ENCODE measurements at regions not wholly inside any gene's neighbourhood (a gene's known extent, or its start where the extent isn't known, plus 50 kb on each side); places are given as distances from the start of the nearest gene placed in this dataset.

DNA sequence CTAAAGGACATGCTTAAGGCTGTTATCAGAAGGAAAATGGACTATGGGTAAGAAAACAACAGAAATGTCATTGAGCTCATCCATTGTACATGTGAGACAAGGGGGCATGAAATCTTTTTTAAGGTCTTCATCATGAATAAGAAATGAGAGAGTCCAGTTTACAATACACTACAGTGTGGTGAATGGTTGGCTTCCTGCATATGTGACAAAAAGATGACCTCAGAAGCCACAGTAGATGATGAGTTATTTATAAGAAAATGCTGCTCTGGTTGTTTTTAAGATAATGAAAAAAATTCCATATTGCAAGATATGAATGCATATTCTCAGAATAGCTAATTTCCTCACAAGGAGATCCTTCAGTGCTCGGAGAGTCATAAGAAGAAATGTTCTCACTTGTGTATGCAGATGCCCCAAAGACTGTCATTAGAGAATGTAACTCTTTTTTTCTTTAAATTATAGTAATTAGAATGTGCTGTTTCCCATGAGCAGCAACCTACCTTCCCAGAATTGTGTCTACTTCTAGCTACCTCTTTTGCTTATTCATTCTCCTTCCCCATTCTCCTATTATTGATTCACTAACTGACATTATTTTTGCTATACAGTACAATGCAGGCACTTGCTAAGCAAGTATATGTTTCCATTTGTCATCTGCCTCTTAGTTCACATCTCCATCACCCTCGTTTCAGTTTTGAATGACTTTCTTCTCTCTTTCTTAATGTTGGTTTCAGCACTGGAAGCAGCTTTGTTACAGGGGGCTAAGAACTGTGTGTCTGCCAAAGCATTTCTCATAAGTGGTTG, 152.0 kb upstream of the PEX5L start:
- no peak for DNase-seq

DNA sequence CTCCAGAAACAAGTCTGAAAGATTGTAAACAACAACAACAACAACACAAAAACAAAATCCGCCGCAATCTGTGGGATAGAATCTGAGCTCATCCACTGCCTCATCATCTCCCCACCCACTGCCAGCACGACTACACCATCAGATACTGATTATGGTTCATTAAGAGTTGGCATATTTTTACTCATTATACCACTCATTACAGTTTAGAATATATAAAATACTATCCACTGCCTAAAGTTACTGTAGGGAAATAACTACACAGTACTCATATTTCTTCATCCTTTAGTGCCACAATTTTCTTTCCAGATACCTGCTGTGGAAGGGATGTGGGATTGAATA, 152.5 kb upstream of the PEX5L start:
- DNase-seq: no peak

DNA sequence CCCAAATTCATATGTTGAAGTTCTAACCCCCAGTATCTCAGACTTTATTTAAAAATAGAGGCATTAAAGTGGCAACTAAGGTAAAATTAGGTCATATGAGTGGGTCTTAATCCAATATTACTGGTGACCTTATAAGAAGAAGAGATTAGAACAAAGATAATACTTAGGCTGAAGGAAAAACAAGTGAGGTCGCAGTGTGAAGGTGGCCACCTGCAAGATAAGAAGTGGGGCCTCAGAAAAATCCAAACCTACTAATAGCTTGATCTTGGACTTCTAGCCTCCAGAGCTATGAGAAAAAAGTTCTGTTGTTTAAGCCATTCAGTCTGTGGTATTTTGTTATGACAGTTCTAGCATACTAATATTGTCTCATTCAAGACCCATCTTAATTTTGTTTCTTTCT, 159.9 kb upstream of the PEX5L start:
- DNase-seq: no peak

DNA sequence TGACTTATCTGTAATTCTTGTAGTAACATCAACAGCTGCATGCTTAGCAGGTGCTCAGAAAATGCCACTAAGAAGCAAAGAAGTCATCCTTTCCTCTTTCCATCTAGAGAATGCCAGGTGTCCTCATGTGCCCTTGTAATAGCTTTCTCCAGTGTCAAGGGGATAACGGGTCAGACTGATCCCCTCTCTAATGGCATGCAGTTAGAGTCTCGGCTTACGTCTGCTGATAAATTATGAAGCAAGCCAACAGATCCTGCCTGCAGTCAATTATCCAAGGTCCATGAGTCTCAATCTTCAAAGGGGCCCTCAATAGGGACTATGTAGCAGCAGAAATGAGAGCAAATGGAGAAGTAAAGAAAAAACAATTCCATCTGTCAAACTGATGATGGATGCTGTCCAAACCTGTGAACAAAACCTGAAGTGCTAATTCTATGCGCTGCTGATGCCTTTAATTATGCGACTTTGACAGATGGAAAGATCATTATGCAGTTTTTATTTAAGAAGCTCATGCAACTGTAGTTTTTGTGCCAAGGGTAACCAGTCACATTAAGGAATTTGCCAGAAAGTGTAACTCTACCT, 162.8 kb upstream of the PEX5L start:
- no peak for DNase-seq

DNA sequence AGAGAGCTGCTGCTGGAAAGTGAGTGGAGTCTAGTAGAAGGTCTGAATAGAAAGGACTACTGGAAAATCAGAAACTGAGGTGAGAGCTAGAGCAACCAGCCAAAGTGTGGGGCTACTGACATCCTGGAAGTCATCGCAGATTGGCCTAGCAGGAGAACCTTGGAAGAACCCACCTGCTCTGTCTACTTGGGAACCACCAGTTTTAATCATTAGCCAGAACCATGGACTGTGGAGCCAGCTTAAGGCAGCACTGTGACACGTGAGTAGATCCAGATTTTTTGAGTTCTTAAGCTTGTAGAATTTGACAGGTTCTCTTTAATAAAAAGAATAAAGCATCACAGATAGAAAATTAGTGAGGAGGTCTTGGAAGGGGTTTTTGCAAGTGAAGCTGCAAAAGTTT, 179.1 kb upstream of the PEX5L start:
- DNase-seq: no peak

DNA sequence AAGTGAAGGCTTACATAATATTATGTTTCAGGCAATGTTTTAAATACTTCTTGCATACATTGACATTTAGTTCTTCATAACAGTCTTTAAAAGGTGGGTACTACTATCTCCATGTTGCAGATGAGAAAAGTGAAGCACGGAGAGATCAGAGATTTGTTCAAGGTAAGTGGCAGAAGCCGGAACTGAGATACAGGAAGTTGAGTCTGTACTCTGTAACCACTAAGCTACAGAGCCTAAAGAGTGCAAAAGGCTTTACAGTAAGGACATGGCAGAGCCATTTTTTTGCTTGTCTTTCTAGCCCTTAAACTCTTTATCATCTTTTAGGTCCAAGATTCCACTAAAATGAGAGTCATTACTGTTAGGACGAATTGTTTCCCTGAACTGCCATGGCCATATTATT, 186.5 kb upstream of the PEX5L start:
- DNase-seq: no peak

DNA sequence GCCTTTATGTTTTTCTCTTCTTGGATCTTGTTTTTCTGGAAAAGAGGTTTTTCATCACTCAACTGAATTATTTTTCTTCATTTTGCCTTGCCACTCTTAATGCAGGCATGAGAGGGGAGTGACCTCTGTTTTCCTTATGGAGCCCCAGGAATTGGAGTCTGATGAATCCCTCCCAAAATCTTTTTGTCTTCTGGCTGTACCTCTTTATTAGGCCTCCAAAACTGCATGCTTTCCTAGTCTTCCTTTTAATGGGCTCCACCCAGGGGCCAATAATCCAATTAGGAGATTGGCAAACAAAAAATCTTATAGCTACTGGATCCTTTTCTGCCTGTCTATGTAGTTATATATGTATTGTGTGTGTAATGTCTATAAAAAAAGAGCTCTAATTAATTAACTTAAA, 192.4 kb upstream of the PEX5L start:
- DNase-seq: no peak

DNA sequence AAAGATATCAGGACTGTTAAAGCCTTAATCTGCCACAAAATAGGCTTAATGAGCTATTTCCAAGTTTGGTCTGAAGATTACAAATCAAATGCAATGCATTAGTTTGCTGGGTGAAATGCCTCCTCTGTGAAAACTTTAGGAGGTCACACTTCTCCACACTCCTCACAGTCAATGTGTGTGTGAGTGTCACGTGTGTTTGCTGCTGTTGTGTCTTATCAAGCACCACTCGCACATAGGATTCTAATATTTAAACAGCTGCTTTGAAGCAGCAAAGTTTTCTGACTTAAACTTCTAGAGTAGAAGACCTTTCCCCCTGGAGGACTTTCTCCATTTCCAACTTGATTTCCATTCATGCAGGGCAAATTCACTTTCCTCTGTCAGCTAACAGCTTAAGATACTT, 203.2 kb upstream of the PEX5L start:
- DNase-seq: no peak

DNA sequence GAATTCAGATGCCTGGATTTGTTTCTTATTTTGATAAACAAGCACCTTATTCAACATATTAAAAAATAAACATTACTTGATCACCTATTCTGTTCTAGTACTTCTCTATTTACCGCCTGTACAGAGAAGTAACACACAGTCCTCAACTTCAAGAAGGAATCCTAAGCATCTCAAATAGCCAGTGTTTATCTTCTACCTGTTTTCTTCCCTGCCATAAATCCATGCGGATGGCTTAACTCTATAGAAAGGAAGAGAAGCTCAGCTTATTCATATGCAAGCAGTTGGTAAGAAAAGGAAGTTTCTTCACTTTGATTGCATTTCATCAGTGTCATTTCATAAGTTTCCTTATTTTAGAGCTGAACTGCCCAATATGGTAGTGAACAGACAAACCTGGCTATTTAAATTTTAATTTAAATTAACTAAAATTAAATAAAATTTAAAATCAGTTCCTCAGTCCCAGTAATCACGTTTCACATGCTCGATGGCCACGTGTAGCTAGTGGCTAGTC, 210.0 kb upstream of the PEX5L start:
- no peak for DNase-seq

DNA sequence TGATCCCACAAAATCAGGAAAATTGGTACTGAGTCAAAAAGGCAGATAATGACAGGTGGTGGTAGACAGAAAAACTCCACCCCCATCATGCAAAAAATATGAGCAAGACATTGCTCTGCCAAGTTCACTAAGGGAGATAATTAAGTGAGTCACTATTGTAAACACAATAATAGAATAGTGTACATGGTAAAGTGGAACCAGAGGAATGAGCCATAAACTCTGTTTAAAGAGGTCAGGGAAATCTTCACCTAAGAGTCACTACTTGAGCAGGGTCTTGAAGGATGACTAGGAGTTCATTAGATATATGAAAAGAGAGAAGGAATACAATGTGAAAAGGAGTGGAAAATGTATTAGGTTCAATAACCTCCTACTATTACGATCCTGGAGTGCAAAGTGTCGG, 213.4 kb upstream of the PEX5L start:
- DNase-seq: no peak

DNA sequence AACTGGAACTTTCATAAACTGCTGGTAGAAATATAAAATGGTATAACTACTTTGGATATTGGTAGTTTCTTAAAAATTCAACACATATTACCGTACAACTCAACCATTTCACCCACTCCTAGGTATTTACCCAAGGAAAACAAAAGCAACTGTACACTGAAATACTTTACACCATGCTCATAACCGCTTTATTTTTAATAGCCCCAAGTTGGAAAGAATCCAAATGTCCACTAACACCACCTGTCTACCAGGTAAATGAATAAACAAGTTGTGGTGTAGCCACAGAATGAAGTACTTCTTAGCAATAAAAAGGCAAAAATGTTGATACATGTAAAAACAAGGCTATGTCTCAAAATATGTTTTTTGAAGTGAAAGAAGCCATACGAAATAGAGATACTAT, 215.9 kb upstream of the PEX5L start:
- peak; percentile 73 for DNase-seq

DNA sequence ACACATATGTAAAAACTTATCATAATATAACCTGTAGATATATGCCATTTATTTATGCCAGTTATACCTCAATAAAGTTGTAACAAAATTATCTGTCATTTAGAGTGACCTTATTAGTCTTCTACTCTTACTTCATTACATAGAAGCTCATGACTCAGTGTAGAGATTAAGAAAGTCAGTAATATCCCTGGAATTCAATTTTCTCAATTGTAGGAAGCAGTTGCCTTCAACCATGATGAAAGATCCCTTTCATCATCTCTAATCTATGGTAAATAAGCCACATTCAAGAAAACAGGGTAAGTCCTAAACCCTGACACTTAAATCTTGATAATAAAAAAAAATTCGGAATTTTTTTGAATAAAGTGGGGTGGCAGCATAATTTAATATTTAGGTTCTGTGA, 216.5 kb upstream of the PEX5L start:
- DNase-seq: no peak

DNA sequence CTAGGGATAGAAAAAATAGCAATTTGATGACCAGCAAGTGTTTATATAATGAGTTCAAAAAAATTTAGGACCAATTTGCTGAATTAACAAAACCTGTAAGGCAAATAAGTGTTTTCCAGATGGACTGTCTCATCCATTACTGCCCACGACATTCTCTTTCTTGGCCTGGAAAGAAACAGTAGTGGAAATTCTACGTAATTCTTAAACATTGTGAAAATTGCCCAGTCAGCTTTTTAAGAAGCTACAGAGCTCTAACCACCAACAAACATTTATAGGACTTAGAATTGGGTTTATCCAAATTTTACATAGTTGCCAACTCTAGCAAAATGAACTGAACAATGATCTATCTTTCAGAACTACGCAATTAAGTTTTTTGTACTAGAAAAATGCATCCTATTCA, 227.7 kb upstream of the PEX5L start:
- DNase-seq: no peak

DNA sequence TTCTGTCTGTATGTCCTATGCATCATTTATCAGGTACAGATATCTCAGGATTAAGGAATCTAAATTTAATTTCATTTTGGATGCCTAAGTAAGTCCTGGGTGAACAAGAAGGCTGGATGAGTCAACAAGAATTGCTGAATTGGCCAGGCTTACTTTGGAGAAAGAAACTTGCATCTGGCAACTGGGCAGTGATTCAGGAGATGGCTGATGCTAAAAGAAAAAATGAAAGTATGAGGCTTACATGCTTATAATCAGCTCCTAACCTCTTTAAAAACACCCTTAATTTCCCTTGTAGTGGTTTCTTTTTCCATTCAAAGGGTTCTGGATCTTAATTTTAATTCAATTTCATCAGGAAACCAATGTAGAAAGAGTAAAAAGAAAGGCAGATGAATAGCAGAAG, 228.8 kb upstream of the PEX5L start:
- DNase-seq: no peak

DNA sequence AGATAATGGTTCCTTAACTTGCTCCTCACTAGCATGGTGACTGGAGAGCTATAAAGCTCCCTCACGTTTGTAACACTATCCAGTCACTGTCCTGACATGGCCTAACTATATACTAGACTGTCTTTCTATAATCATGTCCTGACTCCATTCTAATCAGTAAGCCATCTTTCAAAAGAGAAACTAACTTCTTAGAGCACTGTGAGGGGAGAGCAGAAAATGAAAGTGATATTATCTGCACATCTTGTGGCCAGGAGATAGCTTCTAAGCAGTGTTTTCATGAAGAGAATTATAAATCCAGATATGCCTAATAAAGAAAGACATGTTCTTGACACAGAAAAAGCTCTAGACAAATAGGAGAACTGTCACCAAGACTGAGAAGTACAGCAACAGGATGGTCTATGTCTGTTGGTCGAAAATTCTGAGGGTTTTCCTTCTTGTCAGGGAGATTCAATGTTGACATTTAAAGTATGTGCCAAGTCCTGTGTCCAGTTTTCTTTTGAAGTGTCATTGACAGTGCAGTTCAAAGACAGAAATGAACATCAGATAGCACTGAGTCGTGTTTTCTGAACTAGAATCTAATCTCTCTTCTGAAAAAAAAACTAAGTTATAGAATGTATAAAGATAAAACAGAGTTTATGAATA, 230.6 kb upstream of the PEX5L start:
- DNase-seq: no peak

DNA sequence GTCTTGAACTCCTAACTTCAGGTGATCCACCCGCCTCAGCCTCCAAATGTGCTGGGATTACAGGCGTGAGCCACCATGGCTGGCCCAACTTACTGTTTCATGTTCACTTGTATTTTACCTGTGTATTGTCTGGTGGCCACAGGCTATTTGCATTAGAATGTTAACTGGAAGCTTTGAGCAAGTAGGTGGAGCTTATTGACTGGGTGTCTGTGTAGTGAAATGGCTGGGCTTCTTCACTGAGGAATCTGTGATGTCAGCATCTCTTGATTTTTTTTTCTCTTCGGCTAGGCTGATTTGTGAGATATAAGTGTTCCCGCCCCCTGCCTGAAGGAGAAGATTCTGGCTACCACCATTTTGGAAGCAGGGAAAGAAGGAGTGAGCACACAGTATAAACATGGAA, 237.8 kb upstream of the PEX5L start:
- DNase-seq: no peak

DNA sequence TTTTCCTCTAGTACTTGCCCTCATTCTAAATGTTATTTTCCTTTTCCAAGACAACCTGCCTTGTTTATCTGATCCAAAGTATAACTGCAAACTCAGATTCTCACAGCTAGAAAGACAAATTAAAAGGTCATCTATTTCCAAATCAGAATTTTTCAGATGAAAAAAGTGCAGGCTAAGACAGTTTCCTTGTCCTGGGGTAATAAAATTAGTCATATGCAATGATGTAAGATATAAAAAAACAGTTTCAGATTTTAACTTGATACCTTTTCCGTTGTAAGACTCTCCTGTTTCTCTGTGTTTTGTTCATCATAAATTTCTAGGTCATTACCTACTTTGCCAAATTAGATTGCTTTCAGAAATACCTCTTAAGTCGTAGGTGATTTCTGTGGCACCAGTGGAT, 238.4 kb upstream of the PEX5L start:
- no peak for DNase-seq

DNA sequence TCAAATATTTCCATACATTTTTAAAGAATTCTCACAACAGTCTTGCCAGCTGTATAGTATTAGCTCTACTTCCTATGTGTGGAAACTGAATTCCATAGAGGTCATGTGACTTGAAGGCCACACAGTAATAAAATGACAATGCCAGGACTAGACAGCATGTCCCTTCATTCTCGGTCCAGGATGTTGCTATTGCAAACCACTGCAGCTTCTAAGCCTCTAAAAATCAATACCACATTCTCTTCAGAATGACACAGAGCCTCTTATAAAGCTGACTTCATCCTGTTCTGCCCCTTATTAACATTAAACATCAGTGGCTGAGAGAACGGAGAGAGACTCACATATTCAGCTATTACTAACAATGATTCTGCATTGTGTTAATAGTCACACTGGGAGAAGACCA, 240.3 kb upstream of the PEX5L start:
- peak; percentile 27 for DNase-seq

DNA sequence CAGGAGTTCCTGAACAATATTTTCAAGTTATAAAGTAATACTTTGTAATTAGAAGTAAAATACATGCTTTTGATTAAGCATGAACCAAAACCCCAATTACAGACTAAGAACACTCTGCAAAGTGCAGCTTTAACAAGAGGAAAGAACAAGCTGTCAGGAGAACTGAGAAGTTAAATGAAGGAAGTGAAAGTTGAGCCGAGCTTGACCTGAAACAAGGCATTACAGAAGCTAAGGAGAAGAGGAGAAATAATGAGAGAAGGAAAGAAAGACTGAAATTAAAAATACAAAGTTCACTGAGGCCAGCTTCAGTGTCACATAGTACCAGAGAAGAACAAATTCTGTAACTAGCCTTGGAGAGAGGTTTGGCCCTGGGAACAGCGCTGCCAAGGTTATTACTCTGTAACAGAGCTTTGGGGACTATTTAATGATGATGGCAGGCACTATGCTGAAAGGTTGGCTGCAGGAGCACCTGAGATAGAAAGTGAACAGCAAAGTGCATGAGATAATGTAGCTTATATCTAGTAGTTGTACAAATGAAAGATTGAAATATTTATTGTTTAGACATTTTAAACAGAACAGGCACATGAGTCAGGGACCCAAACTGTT, 241.9 kb upstream of the PEX5L start:
- DNase-seq: no peak

DNA sequence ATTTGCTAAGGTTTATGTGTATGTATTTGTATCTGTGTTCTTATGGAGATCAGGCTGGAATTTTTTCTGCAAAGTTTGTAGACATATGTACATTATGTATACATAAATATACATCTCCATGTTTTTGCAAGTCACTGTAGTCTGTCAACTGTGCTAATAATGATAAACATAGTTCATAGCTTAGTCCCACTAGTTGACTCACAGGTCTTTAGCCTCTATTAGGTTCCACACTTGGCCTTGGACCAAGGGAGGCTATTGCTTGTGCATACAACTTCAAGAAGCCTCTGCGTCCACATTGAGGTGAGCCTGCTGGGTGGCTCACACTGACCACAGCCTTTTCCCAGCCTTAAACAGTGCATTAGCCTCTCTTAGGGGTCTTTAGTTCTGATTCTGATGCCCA, 243.8 kb upstream of the PEX5L start:
- no peak for DNase-seq

DNA sequence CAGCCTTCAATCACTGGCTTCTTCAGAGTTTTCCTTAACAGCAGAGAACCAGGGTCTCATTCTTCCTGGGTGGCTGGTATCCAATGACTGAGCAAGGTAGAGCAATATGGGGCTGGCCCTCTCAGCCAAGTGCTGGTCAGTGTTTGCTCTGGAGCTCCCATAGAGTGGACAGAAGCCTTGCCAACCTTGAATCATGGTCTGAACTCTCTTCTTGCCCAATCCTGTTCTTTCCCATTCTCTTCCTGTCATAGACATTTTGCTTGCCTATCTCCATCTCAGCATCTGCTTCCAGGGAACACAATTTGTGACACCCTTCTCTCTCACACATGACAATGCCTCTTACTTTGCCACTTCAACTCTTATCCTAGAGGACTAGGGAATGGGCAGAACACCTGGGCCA, 245.6 kb upstream of the PEX5L start:
- no peak for DNase-seq

DNA sequence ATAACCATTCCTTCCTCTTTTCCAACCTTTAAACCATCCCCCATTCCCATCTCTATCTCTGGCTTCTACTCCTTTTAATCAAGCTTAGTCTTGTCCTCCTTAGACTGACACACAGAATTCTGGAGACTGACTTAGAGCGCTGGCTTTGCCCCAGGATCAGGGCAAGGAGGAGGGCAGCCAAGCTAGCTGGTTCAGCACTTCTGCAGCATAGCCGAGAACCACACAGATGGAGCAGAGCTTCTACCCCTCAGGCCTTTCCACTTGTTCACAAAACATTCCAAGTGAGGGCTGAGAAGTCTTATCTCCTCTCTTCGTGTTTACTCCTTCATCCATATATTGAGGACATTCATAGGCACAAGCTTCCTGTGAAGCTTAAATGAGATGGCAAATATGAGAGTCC, 246.5 kb upstream of the PEX5L start:
- no peak for DNase-seq

DNA sequence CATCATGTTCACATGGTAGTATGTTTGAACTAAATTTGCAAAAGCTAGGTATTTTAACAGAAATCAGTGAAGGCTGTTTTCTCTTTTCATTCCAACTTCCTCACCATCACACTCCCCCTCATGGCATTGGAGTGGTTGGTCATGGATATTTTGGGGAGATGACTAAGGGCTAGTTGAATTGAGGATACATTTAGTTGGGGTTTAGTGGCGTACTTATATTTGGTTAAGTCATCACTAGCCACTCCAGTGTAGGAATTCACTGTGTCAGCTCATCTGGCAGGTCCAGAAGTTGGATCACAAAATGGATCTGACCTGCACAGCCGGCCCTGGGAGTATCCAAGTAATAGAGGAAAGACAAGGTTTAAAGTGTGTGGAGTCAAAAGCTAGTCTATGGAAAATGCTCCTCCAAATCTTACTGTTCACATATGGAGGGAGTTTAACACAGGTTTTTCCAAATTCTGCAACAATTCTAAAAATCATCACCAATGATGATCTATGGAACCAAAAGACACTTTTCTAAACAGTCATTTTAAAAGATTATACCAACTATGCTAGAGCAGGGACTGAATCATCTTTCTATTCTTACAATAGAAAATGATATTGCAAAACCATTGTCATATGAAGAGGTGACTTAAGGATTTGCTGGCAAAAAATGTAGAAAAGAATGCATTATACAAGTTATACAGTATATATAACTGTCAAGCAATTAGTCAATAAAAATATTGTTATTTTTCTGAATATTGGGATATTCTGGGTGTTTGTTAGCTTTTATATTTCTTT, 247.8 kb upstream of the PEX5L start:
- DNase-seq: no peak
